ENCODE measurements at regions not wholly inside any gene's neighbourhood (a gene's known extent, or its start where the extent isn't known, plus 50 kb on each side); places are given as distances from the start of the nearest gene placed in this dataset.

DNA sequence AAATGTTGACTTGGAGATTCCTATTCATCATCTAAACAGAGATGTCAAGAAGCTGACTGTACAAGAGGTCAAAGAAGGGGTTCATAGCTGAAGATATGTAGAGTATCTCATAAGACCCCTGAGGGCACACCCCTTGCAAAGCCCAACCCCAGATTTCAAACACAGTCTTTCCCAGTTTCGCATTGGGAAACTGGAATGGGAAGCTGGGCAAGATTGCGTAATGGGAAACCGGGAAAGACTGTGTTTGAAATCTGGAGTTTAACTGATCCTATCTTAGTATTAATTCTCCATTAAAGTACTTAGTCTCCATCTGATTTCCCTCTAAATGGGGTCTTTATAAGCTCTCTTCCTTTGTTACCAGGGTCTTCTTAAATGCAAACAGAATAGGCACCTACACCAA is 99.5 kb downstream of the FAM76B start:
- DNase-seq: no peak

DNA sequence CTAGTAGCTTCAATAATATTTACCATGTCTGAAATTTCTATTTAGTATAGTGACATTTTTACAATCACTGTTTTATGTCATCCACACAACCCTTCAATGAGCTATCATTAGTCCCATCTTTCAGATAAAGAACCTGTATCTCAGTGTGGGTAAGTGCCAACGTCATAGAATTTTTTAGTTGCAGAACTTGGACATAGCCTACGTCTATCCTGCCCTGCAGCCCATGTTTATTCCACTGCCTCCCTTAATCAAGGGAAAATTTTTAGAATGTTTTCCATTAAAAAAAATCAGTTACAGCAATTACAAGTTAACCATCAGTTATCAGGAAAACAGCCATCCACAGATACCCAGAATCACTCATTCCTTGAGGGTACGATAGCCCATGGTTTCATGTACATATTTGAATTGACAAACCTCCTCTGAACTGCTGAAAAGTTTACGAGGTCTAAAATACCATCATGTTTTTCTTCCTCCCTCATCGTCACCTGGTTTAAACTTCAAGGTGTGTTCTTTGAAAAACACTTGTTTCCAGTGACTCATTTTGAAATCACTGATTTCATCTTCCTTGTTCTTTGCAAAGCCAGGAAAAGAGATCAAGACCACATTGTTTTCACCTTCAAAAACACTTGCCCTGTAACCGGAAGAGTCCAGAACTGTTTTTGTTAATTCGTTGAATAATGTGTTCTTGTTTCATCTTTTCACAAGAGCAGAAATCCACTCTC is 100.9 kb downstream of the FAM76B start:
- no peak for DNase-seq

DNA sequence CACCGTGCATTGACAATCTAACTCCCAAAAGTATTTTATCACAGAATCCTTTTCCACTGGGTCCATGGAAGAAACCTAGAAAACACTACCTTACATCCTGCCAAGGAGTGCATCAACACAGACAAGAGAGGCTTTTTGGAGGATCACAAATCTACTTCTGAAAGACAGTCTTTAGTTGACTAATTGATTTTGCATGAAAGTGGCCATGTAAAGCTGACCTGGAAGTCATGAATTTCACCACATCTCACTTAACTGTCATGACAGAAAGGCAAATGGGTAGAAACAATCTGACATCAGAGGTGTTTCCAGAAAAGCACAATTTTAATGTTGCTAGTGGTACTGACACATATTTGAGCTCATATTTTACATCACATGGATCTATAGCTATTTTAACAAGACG is 101.6 kb downstream of the FAM76B start:
- no peak for DNase-seq

DNA sequence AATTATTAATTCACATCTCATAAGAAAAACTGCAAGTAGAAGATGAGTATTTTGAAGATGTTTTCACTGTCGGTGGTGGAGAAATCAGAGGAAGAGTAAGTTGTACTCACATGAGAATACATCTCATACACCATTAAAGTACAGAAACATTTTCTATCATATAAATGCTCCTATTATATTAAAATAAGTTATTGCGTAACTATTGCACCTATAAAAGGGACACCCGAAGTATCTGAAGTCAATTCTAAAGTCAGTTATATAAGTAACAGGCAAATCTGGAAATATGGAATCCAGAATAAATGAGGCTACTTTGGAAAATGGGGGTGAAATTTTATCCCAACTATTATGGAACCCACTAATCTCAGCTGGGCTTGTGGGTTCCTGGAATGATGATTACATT is 103.3 kb downstream of the FAM76B start:
- no peak for DNase-seq

DNA sequence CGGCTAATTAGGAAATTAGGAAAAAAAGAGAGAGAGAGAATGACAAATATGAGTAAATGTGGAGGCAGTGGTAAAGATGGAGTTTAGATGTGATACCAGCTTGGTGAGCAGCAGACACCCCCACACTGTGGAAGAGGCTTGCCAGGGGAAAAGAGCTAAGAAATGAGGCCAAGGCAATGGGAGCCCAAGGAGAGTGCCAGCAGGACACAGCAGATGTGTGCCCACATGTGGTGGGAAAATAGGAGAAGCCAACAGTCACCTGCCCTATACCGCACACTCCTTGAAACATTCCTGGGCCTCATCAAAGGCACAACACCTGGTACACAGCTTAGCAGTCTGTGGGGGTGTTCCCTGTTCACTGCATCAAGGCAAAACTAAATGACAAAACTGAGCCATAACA is 104.9 kb downstream of the FAM76B start:
- DNase-seq: no peak

DNA sequence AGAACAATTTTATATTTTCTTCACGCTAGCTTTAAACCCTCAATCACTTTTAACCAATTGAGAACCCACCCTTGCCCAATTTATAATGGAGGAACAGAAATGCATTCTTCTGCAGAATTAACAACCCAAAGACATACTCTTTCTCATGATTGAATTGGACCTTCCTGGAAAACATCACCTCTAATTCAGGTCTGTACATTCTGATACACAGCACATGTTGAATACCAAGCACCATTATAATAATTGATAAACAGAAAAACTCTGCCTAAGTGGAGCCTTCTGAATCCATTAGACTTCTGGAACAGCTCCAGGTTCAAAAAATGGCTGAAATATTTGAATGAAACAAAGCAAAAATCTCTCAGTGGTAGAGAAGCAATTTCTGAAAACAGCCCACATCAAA is 105.4 kb downstream of the FAM76B start:
- DNase-seq: no peak

DNA sequence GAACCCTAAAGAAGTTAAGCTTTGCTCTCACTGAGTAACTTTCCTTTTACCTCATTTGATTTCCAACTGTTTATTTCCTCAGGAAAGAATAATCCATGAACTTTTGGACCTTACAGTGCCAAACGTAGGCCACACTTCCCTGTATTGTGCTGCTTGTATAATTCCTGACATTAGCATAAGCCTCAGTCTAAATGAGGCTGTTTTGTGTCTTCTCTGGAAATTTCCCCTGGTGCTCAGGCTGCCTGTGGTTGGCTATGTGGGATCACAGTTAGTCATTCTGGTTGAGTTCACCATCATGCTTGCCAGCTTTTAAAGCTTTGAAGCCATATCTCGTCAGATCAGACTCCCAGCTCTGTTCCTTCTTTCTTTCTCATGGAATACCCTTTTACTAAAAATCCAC is 107.0 kb downstream of the FAM76B start:
- DNase-seq: peak; percentile 48

DNA sequence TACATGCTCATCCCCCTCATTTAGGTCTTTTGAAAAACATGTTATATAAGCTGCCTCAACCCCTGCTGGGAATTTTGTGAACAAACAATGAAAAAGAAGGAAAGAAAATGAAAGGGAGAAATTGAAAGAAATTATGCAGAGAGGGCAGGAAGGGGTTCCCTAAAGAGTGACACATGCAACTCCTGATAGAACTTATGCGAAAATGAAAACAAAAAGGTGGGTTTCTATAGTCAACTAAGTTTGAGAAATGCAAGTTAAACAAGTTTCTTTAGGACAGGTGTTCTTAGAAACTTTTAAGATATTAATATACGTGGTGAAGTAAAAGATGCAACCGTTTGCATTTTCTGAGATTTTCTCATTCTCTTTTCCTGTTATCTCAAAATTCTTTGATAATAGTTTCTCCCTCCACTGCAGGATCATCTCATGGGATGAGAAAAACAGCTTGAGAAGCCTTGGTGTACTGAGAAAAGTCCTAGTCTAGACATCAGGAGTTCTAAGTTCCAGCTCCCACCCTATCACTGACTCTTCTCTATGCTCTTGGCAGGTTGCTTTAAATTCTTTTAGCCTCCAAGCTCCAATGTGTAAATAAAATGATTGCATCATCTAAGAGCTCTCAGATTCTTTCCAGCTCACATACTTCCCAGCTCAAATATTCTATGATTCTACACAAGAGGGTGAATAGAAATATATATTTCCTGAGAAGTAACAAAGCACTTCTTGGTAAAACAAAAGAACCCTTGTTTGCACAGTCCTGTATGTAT is 109.2 kb downstream of the FAM76B start:
- no peak for DNase-seq

DNA sequence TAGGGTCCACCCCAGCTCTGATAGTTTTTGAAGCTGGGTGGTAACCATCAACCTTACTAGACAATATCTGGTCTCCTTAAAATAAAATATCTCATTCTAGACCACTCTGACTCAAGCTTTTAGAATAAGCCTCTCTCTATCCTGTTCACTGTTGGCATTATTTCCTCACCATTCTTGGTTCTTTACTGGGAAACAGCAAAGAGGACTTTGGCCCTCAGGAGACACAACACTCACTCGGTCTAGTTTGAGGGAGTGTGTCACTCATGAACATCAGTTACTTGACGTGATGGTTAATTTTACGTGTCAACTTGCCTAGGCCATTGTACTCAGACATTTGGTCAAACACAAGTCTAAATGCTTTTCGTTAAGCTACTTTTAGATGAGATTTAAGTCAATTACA is 110.6 kb downstream of the FAM76B start:
- DNase-seq: no peak

DNA sequence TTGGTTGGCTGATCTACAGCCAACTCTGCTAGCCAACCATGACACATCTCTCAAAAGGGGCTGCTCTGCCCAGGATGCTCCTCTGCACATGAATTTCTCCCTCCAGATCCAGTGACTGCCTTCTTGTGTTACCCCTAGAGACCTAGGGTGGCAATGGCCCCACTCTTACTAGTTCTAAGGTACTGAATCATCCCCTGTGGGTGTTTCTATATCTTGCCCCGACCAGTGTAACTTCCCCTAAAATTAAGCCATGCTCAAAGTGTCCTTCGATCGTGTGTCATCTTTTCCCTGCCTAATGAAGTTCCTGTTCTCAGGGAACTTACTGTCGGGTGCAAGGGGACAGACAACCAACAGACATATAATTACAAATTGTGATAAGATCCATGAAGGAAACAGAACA is 113.3 kb downstream of the FAM76B start:
- no peak for DNase-seq

DNA sequence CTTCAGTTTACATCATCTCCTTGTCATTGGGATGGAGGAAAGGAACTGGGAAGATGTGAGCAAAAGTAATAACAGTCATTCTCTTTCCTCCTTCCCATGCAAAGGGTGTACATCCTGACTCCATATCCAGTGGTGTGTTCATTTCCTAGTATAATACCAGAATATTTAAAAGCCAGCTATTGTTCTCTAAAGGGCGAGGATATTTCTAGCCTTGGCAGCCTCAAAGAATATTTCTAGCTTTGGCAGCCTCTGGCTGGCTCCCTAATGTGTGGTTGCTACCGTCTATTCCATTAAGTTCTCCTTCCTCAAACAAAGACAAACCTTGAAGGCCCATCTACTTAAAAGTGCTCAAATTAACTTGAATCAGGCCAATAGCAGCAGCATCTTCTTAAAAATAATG is 114.0 kb downstream of the FAM76B start:
- no peak for DNase-seq

DNA sequence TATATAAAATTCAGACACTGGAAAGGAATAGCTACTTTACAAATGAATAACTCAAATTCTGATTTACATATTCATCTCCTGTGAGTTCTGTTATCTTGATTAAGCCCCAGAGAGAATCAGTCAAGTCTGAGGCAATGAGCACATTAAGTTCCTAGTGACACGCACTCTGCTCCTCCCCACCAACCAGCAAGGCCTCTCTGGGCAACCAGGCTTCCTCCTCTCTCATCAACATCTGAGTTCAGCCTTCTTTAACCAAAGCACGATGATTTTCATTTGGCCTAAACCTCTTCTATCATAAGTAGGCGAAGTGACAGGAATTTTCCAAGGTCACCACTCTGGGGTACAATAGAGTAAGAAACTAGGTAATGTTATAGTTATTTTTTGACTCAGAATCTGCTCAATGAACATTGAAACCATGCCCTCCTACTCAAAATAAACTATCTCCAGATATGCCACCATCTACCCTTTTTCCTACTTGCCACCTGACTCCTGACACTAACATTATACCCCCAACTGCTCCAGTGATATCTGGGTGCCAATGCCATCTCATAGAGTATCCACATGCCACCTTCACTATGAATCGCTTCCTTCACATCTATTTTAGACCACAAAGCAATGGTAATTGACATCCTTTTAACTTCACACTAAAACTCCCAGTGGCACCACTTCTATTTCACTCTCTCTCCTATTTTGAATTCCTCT is 114.8 kb downstream of the FAM76B start:
- DNase-seq: peak; percentile 71

DNA sequence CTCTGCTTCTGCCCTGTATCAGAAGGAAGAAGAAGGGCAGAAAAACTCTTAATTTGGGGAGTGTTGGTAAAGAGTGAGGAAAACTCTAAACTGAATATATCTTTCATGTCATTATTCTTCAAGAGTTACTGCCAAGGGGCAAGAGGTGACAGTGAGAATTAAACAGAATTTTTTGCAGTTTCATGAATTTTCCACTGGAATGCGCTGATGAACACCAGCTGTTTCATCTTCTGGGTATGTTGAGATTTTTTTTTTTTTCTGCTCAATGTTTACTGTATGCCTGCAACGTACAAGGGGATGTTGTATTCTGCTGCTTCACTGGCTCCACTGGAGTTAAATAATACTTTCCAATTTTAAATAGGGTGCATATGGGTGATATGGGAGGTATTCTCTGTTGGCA is 117.8 kb downstream of the FAM76B start:
- DNase-seq: no peak

DNA sequence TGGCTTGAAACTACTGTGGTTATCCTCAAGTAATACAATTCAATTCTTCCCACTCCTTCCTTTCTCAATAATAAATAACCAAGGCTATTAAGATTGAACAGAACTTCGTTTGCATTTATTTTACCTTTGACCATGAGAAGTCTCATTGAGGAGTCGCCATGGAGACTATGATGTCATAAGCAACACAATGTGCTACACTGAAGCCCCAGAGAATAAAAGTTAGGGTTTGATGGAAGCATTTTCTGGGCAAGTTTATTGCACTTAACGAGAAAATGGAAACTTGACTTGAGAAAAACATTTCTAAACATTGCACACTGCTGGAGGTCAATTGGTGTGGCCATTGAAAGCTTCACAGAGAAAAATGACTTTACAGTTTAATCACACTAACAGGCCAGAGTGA is 121.5 kb downstream of the FAM76B start:
- no peak for DNase-seq

DNA sequence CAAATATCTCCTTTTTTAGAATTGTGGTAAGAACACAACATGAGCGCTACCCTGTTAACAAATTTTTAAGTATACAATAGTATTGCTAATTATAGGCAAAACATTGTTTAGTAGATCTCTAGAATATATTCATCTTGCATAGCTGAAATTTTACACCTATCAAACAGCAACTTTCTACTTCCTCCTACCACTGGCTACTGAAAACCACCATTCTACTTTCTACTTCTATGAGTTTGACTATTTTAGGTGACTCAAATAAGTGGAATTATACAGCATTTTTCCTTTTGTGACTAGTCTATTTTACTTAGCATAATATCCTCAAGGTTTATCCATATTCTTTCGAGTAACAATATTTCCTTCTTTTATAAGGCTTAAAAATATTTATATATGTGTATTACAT is 128.4 kb downstream of the FAM76B start:
- DNase-seq: no peak

DNA sequence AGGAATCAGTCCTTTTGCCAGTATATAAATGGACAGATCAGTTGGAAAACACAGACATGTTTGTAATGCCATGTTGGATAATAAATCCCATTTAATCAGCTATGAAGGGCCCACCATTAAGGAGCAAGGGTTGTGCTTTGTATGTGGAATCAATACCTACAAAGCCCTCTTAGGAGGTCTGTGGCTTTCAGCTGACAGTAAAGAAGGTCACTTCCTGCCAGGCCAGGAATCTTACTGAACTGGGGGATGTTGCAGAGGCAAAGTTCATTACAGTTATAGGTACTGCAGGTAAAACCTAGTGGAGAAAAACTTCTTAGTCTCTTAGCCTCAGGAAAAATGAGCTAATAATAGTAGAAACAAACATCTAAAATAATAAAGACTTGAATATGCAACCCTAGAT is 129.5 kb downstream of the FAM76B start:
- no peak for DNase-seq

DNA sequence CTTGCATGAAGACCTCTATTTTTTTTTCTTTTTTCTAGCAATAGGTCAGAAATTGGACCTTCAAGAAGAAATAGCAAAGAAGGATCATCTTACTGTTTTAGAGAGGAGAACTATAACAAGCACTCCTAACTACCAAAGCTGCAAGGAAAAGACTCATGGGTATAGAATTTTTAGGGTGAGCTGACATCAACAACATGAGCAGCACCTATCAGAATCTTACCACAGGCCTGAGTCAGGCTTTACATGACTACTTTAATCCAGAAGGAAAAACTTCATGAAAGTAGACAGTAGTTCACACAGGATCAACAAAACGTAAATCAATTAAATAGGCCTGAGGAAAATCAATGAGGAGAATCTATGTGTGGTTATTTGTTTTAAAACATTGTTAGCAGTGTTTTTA is 130.5 kb downstream of the FAM76B start:
- no peak for DNase-seq

DNA sequence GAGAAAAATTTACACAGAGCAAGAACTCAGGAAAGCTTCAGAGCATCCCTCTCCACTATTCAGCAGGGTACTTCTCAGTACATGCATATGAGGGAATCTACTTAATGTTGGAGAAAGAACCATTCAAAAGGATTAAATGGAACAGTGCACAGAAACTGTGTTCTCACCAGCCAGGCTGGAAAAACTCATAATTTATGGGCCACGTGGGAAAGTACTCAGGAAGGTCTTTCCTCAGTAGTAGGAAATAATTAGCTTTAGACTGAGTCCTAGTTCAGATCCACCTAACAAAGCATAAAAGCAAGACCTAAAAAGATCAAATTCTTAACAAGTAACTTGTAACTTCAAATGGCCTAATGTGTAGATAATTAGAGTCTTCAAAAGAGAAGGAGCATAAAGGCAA is 134.0 kb downstream of the FAM76B start:
- DNase-seq: no peak

DNA sequence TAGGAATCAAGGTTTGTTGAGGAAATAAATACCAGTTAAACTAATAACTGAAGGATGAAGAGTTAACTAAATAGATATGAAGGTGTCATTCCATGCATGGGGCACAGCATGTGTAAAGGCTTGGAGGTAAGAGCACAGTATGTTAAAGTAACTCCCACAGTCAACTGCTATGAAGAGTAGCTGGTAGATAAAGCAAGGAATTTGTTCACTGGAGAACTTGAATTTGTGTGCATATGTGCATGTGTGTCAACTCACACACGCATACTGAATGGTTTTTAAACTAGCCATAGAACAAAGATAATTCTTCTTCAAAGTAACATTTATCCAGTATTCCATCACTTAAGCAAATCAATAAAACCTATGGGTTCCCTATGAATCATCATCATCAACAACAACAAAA is 135.9 kb downstream of the FAM76B start:
- DNase-seq: no peak

DNA sequence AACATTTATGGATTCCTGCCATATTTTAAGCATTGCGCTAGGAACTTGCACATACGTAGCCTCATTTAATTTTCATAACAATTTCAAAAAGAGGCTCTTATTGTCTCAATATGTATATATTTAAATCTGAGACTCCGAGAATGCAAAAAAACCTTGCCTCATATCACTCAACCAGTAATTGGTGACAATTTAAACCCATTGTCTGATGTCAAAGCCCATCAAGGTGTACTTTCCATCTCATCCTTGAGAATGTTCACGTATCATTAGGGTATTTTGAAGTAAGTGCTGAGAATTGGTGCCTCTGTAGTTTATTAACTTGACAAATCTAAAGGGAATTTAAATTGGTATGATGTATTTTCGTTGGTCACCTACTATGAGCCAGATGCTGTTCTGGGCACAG is 136.5 kb downstream of the FAM76B start:
- no peak for DNase-seq

DNA sequence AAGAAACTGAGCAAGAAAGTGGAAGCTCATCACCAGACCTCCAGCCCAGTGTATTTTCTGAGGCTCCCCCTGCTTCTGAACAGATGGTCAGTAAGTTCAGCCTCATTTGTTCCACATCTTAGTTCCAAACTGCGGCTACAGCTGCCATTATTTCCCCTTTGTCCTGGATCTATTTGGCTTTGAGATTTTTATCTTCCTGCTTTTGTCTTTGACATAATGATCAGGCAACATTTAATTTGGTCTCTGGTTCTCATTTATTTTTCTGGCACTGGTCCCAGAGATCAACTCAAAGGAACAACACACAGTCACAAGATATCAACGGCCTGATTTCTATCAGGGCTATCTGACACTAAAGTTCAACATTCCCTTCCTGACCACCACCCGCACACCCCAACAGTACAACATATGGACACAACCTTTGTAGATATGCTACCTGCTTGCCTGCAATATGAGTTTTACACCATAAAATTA is 137.5 kb downstream of the FAM76B start:
- no peak for DNase-seq

DNA sequence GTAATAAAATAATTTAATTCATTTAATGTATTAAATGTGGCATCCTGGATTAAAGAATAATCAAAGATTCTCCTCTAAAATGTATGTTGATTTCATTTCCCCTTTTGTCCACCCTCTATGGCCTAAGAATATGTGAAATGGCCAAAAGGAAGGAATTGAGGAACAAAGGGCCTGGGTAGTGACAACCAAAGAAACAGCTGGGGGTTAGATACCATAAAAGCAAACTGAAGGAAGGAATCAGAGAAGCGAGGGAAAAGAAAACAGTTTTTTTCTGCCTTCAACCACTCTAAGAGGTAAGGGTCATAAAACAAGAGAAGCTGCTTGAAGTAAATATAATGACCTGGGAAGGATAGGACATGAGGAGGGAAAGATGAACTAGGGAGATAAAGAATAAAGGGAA is 139.3 kb downstream of the FAM76B start:
- no peak for DNase-seq

DNA sequence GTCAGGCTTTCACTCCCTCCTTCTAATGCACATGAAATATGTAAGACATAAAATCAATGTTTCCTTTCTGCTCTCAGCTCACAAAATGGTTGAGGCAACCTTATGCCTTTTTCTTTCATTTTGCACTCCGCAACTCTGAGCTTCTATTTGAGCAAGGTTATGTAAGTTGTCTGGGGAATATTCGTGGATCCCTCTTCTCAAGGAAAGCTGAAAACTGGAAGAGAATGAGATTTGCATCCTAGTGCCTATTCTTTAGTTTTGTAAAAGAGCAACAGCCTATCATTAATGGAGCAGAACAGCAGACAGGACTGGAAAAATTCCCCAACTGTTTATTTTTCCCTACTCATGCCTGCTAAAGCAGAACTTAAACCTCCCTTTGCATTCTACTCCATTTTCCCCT is 141.7 kb downstream of the FAM76B start:
- DNase-seq: no peak

DNA sequence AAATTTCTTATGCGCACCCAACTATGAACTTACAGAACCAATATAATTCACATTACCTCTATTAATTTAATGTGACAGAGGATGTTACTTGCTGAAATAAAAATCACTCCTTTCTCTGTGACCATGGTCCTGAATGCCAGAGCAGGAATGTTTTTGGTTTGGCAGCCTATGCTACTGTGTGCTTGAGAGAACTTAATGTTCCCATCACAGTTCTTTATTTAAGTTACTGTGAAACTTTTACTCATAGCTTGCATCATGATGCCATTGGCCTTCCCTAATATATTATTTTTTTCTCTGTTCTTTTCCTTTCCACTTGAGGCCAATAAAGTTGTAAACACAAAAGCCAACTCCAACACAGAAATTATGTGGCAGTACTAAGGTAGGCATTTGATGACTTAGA is 142.2 kb downstream of the FAM76B start:
- DNase-seq: no peak
